C1 segment of cervical spinal cord (tissue), 14 donors: ENCODE measurements at regions not wholly inside any gene's neighbourhood (a gene's known extent, or its start where the extent isn't known, plus 50 kb on each side); places are given as distances from the start of the nearest gene placed in this dataset.
"Not testable (repeated sequence)": the region's sequence is repeated elsewhere in the genome, so short reads cannot be mapped to it uniquely, and the experiment has no call there.

Experiments used
- DNase-seq, 14 donors: peaks; one replicate each; lab custom pipeline; 2025; lab: John Stamatoyannopoulos, UW

- DNase-seq = no peak
Measured at GRCh38 chr11:130979386-130979972, 63.2 kb upstream of the SNX19 start.

DNA sequence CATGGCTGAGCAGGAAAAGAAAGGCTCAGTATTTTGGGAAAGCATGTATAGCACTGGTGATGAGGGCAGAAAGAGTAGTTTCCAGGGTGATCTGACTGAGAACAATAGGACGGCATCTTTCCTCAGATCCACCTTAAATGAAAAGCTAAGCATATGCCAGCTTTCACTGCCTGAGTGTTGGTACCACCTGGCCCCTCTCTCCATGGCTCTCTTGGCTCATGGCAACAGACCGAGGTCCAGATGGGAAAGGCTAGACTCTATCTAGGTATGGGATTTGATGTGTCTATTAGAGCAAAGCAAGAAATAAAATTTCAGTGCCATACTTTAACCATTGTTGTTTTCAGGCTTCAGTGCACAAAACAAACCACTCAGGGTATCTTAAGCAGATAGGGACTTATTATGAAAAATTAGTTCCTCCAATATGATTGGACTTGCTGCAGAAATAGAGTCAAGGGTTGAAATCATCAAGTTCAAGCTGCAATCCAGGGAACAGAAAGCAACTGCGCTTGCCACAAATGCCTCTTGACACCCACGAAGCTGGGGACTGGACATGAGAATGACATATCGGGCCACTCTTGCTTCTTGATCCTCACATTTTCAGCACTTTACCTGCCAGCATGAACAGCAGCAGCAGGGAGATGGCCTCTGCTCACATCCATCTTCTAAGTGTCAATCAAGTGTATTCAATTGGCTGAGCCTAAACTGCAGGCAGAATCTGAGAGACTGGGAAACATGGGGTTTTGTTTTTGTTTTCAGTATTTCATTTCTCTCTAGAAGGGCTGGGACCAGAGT, 64.0 kb upstream of the SNX19 start:
- DNase-seq = no peak

GRCh38 chr11:130984241-130984640, 68.0 kb upstream of the SNX19 start:
- not testable (repeated sequence) for DNase-seq

DNA sequence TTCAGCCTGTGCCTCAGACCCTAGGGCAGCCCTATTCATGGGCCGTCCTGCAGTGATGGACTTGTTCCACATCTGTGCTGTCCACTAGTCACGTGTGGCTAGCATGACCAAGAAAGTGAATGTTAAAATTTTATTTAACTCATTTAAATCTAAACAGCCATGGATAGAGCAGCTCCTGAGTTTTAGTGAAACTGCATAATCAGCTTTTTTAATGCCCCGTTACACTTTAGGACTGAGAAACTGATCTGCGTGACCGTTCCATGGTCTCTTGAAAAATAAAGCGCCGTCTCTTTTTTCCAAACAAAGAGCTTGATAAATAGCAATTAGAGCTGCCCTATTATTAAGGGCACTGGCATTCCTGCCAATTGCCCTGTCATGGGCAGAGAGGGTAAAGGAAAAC, 76.5 kb upstream of the SNX19 start:
- no peak for DNase-seq

- no peak for DNase-seq
Measured at GRCh38 chr11:130994043-130994442, 77.8 kb upstream of the SNX19 start.

DNA sequence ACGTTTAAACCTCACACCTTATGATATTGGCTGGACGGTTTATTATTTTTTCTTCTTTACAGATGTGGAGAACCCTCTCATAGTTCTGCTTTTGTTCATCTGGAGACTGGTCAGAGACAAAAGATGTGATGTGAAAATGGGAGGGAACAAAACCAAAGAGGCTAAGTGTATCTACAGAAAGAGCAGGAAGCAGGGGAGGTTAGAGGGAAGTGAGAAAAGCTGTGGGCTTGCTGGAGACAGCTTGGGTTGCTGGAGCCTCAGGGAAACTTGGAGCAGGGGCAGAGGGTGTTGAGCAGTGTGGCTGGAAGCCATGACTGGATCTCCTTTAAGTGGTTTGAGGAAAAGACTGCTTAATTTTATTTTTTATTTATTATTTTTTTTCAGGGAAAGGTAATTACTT, 79.0 kb upstream of the SNX19 start:
- DNase-seq = peak in 1 of 14 donors; percentile 4

- DNase-seq = no peak
Measured at GRCh38 chr11:130997278-130997677, 81.0 kb upstream of the SNX19 start.

GRCh38 chr11:130999086-130999485, 82.8 kb upstream of the SNX19 start:
- no peak for DNase-seq

GRCh38 chr11:130999992-131000770, 83.9 kb upstream of the SNX19 start:
- DNase-seq = no peak

DNA sequence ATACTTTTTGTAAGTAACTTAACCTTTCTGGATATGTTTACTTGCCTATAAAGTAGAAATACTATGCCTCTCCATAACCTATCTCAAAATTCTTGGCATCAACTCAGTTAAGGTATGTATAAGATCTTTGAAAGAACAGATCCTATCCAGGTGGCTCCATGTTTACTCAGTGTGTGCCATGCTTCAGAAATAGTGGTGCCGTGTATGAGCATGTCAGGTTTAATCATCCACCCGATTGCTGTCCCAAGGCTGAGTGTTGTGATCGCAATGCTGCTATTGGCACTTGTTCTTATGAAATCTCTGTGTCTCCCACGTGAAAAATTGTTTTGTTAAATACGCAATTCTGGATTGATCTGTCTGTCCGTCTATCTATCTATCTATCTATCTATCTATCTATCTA, 85.9 kb upstream of the SNX19 start:
- DNase-seq = no peak

DNA sequence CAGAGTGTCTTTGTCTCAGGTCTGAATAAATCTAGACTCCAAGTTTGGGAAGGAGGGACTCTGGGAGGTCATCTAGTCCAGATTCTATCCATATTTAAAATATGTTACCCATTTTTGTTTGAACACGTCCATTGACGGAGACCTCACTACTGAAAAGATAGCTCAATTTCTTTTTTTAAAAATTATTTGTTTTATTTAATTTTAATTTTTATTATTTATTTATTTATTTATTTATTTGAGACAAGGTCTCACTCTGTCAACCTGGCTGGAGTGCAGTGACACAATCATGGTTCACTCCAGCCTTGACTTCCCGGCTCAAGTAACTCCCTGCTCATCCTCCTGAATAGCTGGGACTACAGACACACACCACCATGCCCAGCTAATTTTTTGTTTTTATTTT, 89.5 kb upstream of the SNX19 start:
- no peak for DNase-seq

DNA sequence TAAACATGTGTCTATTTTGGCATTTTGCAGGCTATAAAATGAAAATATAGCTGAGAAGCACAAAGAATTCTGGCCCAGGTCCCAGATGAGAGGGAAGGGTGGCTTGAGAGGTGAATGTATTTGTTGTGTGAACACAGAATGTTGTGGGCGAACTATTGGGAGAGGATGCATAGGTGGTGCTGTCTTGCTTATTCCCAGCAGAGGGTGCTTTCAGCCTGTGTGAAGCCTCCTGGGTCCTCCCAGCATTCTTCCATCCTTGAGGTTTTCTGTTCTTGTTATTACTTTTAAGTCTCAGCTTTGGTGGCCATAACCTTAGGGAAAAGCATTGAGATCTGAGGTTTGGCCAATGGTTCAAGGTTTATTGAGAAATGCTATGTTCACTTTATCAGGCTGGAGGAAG, 108.7 kb upstream of the SNX19 start:
- no peak for DNase-seq

DNA sequence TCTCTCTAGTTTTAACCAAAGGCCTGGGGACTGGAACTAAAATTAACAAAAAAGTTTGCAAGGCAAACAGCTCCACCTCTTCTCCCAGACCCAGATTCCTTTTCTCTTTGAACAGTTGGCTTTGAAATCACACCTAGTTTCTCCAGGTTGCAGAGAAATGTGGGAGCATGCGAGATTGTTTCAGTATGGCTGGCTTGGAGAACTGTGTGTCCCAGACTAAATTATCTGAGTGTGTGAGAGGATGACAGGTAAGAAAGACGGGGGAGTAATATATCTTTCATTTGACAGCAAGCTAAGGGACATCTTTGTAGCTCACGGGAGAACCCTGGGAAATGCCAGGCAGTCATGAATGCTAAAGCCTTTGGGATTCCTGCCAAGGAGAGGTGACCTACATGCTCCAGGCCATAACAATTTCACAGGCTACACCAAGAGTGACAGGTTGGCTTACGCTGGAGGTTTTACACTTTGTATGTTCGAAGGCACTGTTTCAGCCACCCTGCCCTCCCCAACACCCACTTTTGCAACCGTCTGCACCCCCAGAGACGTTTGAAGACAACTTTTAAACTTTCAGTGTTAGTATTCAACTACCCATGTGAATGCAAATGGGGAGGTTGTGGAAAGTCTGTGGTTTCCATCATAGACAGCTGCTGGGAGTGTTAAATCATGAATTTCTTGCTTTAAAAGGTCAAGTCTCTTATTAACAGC, 109.3 kb upstream of the SNX19 start:
- DNase-seq = no peak

- DNase-seq = no peak
Measured at GRCh38 chr11:131027491-131027890, 111.2 kb upstream of the SNX19 start.

DNA sequence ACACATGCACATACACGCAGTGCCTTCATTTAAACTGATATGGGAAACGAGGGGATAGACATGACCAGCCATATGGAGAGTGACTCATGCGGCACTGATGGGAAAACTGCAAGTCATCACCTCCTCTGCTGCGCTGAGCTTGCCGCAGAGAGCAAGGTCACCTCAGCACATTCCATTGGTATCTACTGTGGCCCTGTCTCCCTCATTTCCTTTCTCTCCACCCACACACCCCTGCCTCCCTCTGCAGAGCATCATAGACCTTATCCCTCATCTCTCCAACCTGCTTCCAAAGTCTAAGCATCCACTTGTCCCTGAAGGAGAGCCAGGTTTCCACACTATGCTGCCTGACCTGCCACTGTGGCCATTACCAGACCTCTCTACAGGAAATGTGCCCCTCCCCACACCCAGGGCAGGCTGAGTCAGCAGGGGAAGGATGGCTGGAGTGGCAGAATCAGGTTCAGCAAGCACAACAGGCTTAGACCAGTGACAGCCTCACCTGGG, 116.9 kb upstream of the SNX19 start:
- DNase-seq = no peak

GRCh38 chr11:131036514-131036913, 120.2 kb upstream of the SNX19 start:
- DNase-seq = no peak

DNA sequence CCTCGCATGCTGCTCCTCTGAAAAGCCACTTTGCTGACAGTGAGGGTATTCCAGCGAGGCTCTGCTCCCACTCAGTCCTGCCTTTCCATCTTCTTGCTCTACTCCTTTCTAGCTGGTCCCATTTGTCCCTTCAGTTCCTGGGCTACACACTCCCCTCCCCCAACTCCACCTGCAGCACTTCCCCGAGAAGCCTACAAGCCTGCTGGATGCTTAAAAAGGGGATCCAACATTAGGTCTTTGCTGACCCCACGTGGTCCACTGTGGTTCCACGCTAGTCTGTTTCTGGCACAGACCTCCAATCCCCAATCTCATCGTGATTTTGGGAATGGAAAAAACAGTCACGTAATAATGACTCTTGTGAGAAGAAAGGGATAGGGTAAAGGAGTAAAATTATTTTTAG, 121.6 kb upstream of the SNX19 start:
- no peak for DNase-seq

DNA sequence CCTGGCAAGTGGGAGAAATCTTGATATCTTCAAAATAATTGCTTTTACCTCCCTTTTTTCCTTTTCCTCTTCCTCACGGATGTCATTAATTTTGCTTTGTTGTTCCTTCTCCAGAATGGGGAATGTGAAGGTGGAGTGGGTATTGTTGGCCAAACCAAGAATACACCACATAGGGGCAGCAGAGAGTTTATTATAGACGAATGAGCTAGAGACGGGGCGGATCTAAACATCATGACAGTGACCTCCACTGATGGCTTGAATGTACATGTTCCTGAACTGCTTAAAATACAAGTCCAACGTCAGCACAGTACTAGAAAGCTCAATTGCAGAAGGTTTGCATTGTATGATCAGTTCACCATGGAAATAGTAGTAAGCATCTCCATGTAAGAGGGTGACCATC, 122.3 kb upstream of the SNX19 start:
- DNase-seq = no peak

GRCh38 chr11:131041331-131042040, 125.2 kb upstream of the SNX19 start:
- no peak for DNase-seq

DNA sequence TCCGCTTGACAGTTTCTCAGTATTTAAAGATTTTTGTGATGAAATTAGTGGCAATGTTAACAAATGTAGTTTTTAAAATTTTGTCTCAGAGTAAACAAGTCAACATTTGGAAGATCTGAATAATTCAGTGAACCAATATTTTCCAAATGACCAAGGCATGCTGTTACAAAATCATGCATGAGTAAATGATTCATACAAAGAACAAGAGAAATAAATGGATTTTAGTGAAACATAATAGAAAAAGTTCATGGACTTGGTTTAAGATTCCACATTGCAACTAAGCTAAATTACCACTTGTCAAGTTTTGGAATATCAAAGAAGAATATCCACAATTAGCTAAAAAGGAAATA, 125.7 kb upstream of the SNX19 start:
- no peak for DNase-seq

DNA sequence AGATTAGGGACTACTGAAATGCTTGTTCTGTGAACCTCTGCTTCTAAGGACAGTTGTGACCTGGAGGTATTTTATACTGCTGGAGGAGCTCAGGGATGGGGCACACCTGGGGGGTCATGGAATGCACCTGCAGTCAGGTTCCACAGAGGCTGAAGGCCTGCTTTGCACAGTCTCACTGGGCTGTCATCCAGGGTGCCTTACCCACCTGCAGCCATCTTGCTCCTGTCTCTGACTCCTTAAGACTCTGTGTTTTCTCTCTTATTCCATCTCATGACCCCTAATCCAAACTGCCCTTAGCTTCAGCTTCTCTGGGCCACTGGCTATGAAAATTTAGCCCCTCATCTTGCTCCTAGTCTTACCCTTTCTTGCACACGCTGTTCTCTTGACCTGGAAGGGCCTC, 127.0 kb upstream of the SNX19 start:
- no peak for DNase-seq
